GM18867 (cell line): ENCODE measurements at regions not wholly inside any gene's neighbourhood (a gene's known extent, or its start where the extent isn't known, plus 50 kb on each side); places are given as distances from the start of the nearest gene placed in this dataset.
"Not testable (repeated sequence)": the region's sequence is repeated elsewhere in the genome, so short reads cannot be mapped to it uniquely, and the experiment has no call there.

Experiments used
- ATAC-seq: cut with Tn5 transposase; IDR thresholded peaks from one replicate; pipeline ENCODE4 v1.9.1; 2021; ENCODE audit warnings: mild to moderate bottlenecking, moderate library complexity; ENCODE audit not compliant: unreplicated experiment

DNA sequence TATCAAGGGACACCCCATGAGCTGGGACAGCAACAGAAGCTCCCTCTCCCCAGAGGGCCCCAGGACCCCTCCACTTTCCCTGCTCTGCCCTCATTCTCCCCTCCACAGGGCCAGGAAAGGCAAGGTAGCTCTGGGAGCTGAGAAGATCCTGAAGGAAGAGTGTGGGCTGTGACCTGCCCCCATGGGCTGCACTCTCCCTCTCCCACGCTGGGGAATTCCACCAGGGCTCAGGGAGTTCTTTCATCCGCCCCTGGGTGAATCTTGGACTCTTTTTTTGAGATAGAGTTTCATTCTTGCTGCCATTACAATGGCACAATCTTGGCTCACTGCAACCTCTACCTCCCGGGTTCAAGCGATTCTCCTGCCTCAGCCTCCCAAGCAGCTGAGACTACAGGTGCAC, 73.8 kb downstream of the C9orf50 start:
- no peak for ATAC-seq

DNA sequence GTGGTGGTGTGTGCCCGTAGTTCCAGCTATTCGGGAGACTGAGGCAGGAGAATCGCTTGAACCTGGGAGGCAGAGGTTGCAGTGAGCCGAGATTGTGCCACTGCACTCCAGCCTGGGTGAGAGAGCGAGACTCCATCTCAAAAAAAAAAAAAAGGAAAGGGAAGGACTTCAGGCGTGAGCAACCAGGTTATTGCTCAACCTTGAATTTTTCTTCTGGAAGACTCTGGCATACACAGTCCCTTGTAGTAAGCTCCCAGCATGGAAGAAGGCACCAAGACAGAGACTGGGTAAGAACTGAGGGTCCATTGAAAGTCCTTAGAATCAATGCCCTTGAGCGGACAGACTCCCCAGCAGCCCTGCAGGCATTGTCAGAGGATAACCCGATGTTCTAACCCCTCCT, 75.0 kb downstream of the C9orf50 start:
- not testable (repeated sequence) for ATAC-seq

DNA sequence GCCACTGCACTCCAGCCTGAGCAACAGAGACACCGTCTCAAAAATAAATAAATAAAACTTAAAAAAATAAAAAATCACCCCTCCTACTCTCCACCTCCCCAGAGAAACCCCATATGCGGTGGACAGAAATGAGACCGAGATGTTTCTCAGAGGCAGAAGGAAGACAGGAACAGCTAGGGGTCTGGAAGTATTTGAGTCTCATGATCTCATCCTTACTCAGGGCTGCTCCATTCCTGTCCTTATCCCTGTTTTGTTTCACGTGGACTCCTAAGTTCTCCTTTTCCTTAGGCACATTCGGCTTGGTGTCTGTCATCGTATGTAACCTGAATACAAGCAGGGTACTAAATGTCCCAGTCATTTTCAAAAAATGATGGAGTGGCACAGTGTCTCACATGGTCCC, 76.1 kb downstream of the C9orf50 start:
- ATAC-seq = no peak

DNA sequence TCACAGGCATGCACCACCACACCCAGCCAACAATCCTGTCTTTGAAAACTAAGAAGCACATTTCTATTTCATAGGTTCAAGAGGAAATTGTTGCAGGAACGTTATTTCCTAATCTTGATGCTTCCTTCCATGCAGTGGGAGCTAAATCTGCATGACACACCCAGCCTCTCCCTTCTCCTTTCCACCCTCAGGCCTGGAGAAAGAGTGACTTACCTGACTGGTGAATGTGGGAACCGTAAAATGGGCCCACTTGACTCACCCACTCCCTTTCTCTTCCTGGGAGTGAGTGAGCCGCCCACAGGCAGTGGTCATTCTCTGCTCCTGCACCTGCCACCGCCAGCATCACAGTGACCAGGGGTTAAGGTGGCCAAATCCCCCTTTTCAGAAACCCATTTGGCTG, 78.2 kb downstream of the C9orf50 start:
- no peak for ATAC-seq

DNA sequence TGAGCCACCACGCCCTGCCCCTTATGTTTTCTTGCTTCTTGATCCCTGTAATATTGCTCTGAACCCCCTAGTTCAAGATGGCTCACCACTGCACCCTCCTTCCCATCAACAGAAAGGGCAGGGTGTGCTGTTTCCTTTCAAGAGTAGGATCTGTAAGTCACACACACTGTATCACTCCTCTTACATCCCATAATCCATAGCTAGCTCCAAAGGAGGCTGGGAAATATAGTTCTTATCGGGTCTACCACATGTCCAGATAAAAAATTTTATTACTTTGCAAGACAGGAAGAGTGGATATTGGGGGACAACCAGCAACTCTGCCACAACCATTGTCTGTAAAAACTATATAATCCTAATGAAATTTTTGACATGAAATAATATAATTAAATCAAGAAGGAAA, 79.6 kb downstream of the C9orf50 start:
- ATAC-seq = no peak

DNA sequence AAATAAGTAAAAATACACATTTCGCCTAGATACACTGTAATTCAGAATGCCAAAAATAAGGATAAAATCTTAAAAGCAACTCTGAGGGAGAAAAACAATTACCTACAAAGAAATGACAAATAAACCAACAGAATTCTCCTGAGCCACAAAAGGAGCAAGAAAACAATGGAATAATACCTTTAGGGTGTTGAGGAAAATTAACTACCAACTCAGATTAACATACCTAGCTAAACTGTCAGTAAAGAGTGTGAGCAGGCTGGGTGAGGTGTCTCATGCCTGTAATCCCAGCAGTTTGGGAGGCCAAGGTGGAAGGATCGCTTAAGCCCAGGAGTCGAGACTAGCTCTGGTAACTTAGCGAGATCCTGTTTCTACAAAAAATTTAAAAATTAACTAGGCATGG, 81.5 kb downstream of the C9orf50 start:
- no peak for ATAC-seq

DNA sequence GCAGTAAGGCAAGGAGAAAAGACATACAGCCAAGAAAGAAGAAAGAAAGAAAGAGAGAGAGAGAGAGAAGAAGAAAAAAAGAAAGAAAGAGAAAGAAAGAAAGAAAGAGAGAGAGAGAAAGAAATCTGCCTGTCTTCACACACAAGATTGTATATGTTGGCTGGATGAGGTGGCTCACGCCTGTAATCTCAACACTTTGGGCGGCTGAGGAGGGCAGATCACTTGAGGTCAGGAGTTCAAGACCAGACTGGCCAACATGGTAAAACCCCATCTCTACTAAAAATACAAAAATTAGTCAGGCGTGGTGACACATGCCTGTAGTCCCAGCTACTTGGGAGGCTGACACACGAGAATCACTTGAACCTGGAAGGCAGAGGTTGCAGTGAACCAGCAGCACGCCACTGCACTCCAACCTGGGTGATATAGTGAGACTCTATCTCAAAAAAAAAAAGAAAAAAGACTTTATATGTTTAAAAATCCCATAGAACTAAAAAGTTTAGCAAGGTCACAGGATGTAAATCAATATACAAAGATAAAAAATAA, 89.0 kb downstream of the C9orf50 start:
- not testable (repeated sequence) for ATAC-seq

DNA sequence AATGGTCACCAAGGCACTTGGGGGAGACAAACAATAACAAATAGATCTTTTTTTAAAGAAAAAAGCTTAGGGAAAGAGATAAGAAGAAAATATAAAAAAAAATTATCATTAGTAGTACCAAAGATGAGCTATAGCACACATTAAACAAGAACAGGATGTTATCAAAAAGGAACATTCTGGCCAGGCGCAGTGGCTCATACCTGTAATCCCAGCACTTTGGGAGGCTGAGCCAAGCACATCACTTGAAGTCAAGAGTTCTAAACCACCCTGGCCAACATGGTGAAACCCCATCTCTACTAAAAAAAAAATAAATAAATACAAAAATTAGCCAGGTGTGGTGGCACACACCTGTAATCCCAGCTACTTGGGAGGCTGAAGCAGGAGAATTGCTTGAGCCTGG, 92.9 kb downstream of the C9orf50 start:
- ATAC-seq = not testable (repeated sequence)

DNA sequence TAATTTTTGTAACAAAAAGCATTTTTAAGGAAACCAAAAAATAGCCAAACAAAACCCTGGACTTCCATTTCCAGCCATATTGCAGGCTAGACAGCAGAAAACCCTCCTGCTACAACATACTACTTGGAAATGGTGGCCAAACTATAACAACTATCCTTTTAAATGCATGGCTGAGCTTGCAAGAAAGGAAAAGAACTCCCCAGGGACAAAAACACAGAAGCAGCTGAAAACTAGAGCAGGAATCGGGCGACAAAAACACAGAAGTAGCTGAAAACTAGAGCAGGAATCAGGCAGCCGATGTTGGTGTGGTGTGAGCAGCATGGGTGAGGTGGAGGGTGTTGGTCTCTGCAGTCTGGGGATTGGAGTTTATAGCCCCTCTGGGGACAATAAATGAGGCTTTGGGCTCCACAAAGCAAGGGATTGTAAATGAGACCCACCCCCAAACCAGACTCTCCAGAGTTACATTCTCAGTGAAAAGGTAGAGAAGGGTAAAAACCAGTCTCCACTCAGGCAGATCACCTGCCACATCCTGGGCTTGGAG, 95.2 kb downstream of the C9orf50 start:
- ATAC-seq = no peak

DNA sequence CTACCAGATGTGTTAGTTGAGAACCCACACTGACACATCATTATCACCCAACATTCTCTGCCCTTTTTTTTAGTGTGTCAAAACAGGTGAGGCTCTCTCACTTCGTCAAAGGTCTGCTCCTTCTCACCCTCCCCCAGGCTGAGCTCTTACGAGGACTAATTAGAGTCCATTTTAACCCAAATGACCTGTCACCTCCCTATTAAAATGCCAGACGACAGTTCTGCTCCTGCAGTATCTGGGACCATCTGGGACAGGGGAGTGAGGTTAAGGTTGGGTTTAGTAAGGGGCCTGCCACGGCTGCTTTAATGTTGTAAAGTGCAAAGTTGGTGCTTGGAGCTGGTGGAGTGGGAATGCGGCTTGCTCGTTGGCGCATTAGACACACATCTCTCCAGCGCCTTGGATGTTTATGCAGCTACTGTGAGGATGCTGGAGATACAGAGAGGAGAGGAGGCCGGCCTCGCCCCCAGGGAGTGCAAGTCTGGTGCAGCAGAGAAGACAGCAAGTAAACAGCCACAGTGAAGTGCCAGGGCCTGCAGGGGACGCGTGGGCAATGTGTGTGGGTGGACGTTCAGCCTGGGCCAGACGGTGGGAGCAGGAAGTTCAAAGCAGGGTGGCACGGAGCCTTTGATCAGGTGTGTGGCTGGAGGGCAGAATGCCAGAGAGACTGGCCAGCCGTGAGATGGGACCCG, 96.2 kb downstream of the C9orf50 start:
- ATAC-seq = no peak

DNA sequence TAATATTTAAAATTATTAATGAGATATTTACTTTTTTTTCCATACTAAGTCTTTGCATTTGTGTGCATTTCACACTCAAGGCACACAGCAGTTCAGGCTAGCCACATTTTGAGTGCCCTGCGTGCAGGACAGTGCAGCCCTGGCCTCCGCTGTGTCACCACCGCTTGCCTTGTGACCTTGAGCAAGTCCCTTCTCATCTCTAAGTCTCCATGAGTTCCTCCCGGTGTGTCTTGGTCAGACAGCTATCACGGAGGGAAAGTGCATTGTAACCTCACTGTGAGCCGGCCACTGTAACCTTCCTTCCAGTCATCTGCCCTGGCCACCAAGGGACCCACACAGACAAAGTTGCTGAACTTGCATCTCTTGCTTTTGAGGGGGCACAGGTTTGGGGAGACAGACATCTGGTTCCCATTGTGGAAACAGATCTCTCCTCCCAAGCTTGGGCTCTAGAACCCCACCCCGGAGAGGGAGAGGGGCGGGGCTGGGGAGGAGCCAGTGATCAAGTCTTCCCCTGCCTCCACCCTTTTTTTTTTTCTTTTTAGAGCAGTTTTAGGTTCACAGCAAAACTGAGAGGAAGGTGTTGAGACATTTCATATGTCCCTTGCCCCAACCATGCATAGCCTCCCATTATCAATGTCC, 96.8 kb downstream of the C9orf50 start:
- no peak for ATAC-seq

DNA sequence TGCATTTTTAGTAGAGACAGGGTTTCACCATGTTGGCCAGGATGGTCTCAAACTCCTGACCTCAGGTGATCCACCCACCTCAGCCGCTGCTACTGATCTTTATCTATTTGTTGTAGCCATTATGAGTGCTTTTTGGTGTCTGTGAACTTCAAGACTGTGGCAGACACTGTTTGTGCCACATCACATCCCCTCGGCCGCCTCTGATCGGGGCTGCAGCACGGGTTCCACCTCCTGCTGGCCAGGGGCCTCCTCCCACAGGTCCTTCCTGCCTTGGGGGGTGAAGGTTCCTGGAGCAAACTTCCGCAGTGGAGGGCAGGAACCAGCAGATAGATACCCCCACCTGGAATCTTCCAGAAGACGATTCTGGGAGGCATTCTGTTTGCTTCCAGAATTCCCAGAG, 98.5 kb downstream of the C9orf50 start:
- ATAC-seq = no peak

DNA sequence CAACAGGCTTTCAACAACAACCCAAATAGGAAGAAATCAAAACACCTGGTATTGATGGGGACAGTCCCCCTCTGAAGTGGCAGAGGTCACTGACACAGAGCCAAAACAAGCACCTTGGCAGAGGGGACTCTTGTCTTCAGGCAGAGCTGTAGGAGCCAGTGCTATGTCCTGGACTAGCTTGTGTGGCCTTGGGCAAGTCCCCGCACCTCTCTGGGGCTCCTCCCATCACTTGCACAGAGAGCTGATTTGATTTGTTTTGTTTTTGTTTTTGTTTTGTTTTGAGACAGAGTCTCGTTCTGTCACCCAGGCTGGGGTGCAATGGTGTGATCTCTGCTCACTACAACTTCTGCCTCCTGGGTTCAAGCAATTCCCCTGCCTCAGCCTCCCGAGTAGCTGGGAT, 100.8 kb downstream of the C9orf50 start:
- ATAC-seq = no peak

DNA sequence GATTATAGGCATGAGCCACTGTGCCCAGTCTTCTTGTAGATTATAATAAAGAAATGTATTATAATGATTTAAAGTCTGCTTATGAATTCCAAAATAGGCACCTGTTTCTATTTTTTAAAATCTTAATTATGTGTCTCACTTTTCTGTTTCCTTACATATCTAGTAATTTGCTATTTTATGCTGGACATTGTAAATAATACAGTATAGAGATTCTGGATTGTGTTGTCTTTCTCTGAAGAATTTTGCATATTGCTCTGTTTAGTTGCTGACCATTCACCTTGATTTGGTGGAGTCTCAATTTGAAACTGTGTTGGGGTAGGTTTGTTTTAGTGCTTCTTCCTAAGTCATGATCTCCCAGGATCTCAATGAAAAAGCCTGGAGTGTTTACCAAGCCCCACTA, 102.8 kb downstream of the C9orf50 start:
- ATAC-seq = no peak

DNA sequence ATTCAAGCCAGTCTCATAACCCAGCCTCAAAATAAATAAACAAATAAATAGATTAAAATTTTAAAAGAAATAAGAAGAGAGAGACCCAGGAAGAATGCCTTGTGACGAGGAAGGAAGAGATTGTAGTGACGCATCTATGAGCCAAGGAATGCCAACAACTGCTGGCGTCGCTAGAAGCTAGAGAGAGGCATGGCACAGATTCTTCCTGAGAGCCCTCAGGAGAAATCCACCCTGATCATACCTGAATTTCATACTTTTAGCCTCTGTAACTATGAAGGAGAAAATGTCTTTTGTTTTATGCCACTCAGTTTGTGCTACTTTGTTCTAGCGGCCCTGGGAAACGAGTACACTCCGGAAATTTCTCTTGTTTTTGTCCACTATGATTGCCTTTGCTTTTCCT, 103.9 kb downstream of the C9orf50 start:
- no peak for ATAC-seq

DNA sequence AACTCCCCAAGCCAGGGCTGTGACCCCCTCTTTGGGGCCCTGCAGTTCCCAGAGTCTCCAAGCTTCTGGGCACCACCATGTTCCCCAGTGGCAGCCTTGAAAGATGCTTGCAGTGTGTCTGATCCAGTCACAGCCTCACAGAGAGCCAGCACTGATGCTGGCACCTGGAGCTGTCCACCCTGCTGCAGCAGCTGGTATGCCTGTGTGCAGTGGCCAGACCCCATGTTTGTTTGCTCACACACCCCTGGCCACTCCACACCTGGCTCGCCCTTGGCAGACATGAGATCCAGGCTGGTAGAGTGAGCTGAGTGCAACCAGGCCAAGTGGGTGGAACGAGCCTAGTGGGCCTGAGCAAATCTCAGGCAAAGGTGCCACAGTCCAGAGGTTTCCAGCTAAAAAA, 106.0 kb downstream of the C9orf50 start:
- no peak for ATAC-seq

DNA sequence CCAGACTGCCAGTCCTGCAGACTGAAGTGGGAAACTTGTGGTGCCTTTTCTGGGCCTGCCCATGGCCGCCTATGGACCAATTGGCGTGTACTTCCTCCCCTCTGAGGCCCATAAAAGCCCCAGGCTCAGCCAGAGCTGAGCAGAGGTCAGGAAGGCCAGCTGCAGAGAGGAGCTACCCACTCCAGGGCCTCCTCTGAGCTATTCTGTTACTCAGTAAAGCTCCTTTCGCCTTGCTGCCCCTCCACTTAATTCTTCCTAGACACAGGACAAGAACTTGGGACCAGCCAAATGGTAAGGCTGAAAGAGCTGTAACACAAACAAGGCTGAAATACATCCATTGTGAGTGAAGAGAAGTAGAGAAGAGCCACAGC, 106.4 kb downstream of the C9orf50 start:
- no peak for ATAC-seq

DNA sequence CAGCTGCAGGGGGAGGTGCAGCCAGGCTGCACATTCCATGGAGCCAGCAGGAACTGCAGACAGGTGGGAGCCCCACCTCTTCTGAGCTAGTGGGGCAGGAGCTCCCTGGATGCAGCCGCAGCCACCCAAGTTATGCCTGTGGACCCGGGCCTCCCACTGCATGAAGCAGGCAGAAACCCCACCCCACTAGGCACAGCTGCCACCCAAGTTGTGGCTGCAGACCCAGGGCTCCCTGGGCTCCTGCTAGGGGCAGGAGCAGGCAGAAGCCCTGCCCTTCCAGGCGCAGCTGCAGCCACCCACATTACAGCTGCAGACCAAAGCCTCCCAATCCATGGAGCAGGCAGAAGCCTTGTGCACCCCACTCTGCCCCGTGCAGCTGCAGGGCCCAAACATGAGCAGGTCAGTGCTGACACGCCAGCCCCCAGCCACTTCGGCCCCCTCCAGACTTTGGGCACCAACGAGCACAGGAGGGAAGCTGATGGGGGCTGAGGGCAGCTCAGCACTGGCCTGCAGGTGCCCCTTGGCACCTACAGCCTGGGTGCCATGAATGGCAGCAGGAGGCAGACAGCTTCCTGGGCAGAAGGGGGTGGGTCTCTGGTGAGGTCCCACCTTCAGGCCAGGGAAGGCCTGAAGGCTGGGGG, 106.9 kb downstream of the C9orf50 start:
- ATAC-seq = no peak

DNA sequence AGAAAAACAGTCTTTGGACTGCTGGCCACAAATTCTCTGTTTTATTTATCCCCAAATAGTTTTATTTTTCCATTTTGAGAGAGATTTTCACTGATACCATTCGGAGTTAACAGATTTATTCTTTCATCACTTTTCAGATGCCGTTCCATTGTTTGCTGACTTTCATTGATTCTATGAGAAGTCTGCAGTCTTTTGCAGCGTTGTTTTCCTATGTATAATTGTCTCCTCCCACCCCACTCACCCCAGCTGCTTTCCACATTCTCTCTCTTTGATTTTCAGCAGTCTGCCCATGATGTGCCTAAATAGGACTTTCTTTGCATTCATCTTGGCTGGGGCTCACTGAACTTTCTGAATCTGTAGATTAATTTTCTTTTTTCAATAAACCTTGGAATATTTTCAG, 107.6 kb downstream of the C9orf50 start:
- no peak for ATAC-seq

DNA sequence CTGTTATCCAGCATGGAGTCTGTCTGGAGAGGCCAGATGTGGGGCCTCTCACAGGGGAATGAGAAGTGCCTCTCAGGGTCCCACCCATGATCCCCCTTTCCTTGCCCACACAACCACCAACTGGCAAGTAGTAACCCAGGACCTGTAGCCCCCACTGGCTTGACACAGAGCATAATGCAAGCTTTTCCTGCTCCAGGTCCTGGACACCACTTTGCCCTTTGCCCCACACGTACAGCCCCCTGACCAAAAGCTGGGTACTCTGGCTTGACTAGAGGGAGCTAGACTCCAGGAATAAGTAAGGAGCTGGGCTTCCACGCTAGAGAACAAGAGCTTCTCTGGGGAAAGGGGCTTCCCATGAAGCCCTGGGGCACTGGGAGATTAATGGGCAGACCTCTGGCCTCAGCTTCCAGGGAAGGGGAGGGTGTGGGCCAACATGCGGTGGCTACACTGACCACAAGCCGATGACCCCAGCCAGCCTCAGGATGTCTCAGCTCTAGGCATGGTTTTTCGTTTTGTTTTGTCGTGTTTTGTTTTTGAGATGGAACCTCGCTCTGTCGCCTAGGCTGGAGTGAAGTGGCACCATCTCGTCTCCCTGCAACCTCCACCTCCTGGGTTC, 109.5 kb downstream of the C9orf50 start:
- no peak for ATAC-seq

DNA sequence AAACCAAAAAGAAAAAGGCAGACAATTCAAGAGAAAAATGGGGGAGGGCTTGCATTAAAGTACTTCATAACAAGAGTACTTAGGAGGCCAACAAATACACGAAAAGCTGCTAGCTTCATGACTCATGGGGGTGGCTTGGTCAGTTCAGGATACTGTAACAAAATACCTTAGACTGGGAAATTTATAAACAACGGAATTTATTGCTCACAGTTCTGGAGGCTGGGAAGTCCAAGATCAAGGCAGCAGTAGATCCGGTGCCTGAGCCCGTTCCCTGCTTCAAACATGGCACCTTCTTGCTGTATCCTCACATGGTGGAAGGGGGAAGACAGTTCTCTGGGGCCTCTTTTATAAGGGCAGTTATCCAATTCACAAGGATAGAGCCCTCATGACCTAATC, 111.4 kb downstream of the C9orf50 start:
- no peak for ATAC-seq

DNA sequence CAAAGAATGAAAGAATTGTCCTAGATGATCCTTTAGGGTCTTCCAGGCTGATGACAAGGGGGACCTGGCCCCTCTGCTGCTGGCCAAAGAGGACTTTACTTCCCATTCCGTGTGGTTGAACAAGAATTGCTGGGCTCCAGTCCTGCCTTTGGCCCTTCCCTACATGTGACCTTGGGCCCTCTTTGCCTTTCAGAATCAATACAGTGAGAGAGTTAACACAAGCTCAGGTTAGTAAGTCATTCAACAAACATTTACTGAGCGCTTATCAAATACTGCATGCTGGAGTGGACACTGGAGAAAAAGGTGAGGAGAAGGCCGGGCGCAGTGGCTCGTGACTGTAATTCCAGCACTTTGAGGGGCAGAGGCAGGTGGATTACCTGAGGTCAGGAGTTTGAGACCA, 113.1 kb downstream of the C9orf50 start:
- ATAC-seq = no peak
